Uterus (tissue), 3 donors: ENCODE measurements at regions not wholly inside any gene's neighbourhood (a gene's known extent, or its start where the extent isn't known, plus 50 kb on each side); places are given as distances from the start of the nearest gene placed in this dataset.

Source experiments
- DNase-seq, 2 donors: peaks; one replicate each; pipeline ENCODE4 v3.0.0-alpha.2; 2019 to 2020
- H3K27ac ChIP-seq, 2 donors: fragments of 200-600 bp; sonication (generic); 1 replicate in 1 of 2; 2 replicates in 1 of 2; pipeline ENCODE4 v1.5.1; 2016 to 2018
- H3K27me3 ChIP-seq, 2 donors: fragments of 200-600 bp; sonication (generic); one replicate each; pipeline ENCODE4 v1.5.1; 2018 to 2019; ENCODE audit warnings: control low read depth in 1 of 2
- H3K36me3 ChIP-seq, 2 donors: fragments of 200-600 bp; sonication (generic); one replicate each; pipeline ENCODE4 v1.5.1; 2019; ENCODE audit warnings: control low read depth in 1 of 2
- H3K4me1 ChIP-seq, 2 donors: fragments of 200-600 bp; sonication (generic); one replicate each; pipeline ENCODE4 v1.5.1; 2018 to 2019; ENCODE audit warnings: control low read depth in 1 of 2
- H3K4me3 ChIP-seq, 2 donors: fragments of 200-600 bp; sonication (generic); 1 replicate in 1 of 2; 2 replicates in 1 of 2; pipeline ENCODE4 v1.5.1; 2018 to 2019; ENCODE audit warnings: mild to moderate bottlenecking in 1 of 2
- H3K9me3 ChIP-seq, 2 donors: fragments of 200-600 bp; sonication (generic); one replicate each; pipeline ENCODE4 v1.5.1; 2019; ENCODE audit warnings: control low read depth in 1 of 2
- CTCF ChIP-seq, 4 experiments: fragments of 200-600 bp in 2 of 4; fragments of 450-650 bp in 2 of 4; sonication (generic) in 2 of 4; IDR thresholded peaks; one replicate each; pipeline ENCODE4 v1.5.1; 2016 to 2019; ENCODE audit warnings: antibody characterized with exemption in 4 of 4, mild to moderate bottlenecking in 2 of 4, moderate library complexity in 1 of 4
- POLR2A ChIP-seq, 2 donors: fragments of 450-650 bp; IDR thresholded peaks; one replicate each; pipeline ENCODE4 v1.6.1; 2016; ENCODE audit warnings: antibody characterized with exemption in 2 of 2, mild to moderate bottlenecking in 1 of 2, moderate library complexity in 1 of 2
- intact Hi-C: fragments of 100-400 bp; cut with DNase I; formaldehyde crosslinking; loops from one replicate; pipeline ENCODE4 v1.15.1; 2023; ENCODE audit warnings: low total_unique reads
- donor health status: DM: yes; HTN: yes; CAD: no.

DNA sequence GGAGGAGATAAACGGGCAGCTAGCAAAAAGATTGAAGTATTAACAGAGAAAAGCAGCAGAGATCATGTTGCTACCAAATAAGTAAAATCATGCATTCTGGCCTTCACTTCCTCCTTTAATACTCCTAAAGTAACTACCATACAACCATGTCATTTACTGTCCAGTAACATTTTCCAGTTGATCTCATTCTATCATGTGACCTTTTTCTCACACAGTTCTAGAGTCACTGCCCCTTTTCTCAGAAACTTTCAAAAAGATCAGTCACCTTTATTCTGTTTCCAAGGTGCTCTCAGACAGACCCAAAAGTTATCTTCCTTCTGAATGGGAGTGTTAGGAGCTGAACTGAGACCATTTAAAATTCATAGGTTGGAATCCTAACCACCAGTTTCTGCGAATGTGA lies 984.4 kb downstream of the FAM181B start:
- no peak for TF ChIP-seq CTCF (IDR thresholded peaks at IDR 0.05)
- no peak overlapping the region for H3K4me3 ChIP-seq
- H3K27me3 ChIP-seq = no peaks in the 10 kb centered on the region
- no peak for DNase-seq
- intact Hi-C loops = no loop called here
- H3K9me3 ChIP-seq = no peaks in the 10 kb centered on the region
- H3K36me3 ChIP-seq = no peaks in the 10 kb centered on the region
- H3K4me1 ChIP-seq = no peaks in the 10 kb centered on the region
- no peak overlapping the region for H3K27ac ChIP-seq

DNA sequence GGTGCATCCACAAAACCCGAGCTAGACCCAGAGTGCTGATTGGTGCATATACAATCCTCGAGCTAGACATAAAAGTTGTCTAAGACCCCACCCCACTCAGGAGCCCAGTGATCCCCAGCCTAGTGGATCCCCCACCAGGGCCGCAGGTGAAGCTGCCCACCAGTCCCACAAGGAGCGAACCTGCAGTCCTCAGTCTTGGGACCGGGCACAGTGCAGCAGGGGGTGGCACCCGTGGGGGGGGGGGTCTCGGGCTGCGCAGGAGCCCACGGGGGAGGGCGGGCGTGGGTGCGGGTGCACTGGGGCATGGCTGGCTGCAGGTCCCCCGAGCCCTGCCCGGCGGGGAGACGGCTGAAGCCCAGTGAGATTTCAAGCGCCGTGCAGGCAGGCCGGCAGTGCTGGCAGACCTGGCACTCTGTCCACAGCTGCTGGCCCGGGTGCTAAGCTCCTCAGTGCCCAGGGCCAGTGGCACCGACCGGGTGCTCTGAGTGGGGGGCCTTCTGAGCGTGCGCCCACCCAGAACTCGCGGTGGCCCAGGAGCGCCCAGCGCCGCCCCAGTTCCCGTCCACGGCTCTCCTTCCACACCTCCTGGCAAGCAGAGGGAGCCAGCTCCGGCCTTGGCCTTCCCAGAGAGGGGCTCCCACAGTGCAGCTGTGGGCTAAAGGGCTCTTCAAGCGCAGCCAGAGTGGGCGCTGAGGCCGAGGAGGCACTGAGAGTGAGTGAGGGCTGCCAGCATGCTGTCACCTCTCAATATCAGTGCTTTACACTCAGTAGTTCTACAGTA lies 989.1 kb downstream of the FAM181B start:
- intact Hi-C loops = no loop called here
- Histone ChIP-seq H3K9me3 (no peaks in the 10 kb centered on the region), H3K36me3 (no peaks in the 10 kb centered on the region), H3K27me3 (peaks cover 0 to 6% of the 10 kb centered on the region in 2 donors), H3K27ac (no peak overlapping the region), H3K4me1 (no peaks in the 10 kb centered on the region), H3K4me3 (no peak overlapping the region)
- DNase-seq = no peak
- no peak for TF ChIP-seq CTCF (IDR thresholded peaks at IDR 0.05)
- no peak for TF ChIP-seq POLR2A (IDR thresholded peaks at IDR 0.05)

GRCh38 chr11:81725701-81726100 lies 1008.0 kb downstream of the FAM181B start:
- Histone ChIP-seq H3K4me3 (no peak overlapping the region), H3K4me1 (no peaks in the 10 kb centered on the region), H3K36me3 (no peaks in the 10 kb centered on the region), H3K27ac (no peak overlapping the region), H3K27me3 (no peaks in the 10 kb centered on the region), H3K9me3 (no peaks in the 10 kb centered on the region)
- DNase-seq = no peak
- TF ChIP-seq CTCF (IDR thresholded peaks at IDR 0.05) (no peak), POLR2A (IDR thresholded peaks at IDR 0.05) (no peak)
- intact Hi-C loops = no loop called here

DNA sequence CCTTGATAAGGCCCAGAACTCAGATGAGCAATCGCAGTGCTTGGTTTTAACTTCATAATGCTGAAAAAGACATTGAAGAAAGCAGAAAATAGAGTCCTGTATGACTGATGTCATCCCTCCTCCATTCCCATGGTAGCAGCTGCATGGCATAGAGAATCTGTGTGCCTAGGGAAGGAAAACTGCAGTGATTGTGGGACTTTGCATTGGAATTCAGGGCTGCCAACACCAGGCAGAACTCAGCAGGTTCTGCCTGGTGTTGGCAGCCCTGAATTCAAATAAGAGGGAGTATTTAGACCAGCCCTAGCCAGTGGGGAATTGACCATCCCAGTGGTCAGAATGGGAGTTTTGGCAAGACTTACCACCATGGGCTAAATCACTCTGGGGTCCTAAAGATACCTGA lies 1016.0 kb downstream of the FAM181B start:
- intact Hi-C loops = no loop called here
- Histone ChIP-seq H3K4me3 (no peak overlapping the region), H3K27ac (no peak overlapping the region), H3K4me1 (no peaks in the 10 kb centered on the region), H3K27me3 (no peaks in the 10 kb centered on the region), H3K36me3 (no peaks in the 10 kb centered on the region), H3K9me3 (no peaks in the 10 kb centered on the region)
- TF ChIP-seq CTCF (IDR thresholded peaks at IDR 0.05) (no peak), POLR2A (IDR thresholded peaks at IDR 0.05) (no peak)
- DNase-seq = no peak

GRCh38 chr11:81707881-81708280 lies 1025.8 kb downstream of the FAM181B start:
- H3K9me3 ChIP-seq = no peaks in the 10 kb centered on the region
- no peaks in the 10 kb centered on the region for H3K27me3 ChIP-seq
- no peaks in the 10 kb centered on the region for H3K36me3 ChIP-seq
- H3K27ac ChIP-seq = no peak overlapping the region
- intact Hi-C loops = no loop called here
- no peak for DNase-seq
- TF ChIP-seq CTCF (IDR thresholded peaks at IDR 0.05) (no peak), POLR2A (IDR thresholded peaks at IDR 0.05) (no peak)
- H3K4me1 ChIP-seq = no peaks in the 10 kb centered on the region
- no peak overlapping the region for H3K4me3 ChIP-seq
